WTC11 (cell line): ENCODE measurements at regions not wholly inside any gene's neighbourhood (a gene's known extent, or its start where the extent isn't known, plus 50 kb on each side); places are given as distances from the start of the nearest gene placed in this dataset.

Experiments
- ATAC-seq: fragments of 200-7000 bp; cut with Tn5 transposase; 2 replicates; pipeline ENCODE4 v1.10.0; 2021; ENCODE audit warnings: mild to moderate bottlenecking, moderate library complexity
- CTCF ChIA-PET: fragments of 300-600 bp; sonication (Branson Sonifier 250); formaldehyde crosslinking; loops from one replicate; lab custom pipeline; 2021; ENCODE audit warnings: antibody characterized with exemption; lab: Charles Lee
- POLR2A ChIA-PET: fragments of 350-600 bp; sonication (Branson Sonifier 250); formaldehyde crosslinking; loops from one replicate; lab custom pipeline; 2021; ENCODE audit warnings: antibody characterized with exemption; lab: Charles Lee
- DNase-seq: peaks from one replicate; pipeline ENCODE4 v3.0.0; 2021; ENCODE audit warnings: low spot score
- H3K27ac Mint-ChIP-seq: 2 replicates; pipeline ENCODE4 v1.8.0; 2021; ENCODE audit warnings: mixed read lengths
- H3K27me3 Mint-ChIP-seq: 2 replicates; pipeline ENCODE4 v1.8.0; 2021; ENCODE audit warnings: low read depth, mild to moderate bottlenecking, moderate library complexity, mixed read lengths
- H3K36me3 Mint-ChIP-seq: 2 replicates; pipeline ENCODE4 v1.8.0; 2021; ENCODE audit warnings: mixed read lengths
- H3K4me1 Mint-ChIP-seq: 2 replicates; pipeline ENCODE4 v1.8.0; 2022; ENCODE audit warnings: mixed read lengths
- H3K4me3 Mint-ChIP-seq: 2 replicates; pipeline ENCODE4 v1.8.0; 2021; ENCODE audit warnings: mild to moderate bottlenecking, moderate library complexity, mixed read lengths
- H3K9me3 Mint-ChIP-seq: 2 replicates; pipeline ENCODE4 v1.8.0; 2021; ENCODE audit warnings: mixed read lengths
- ELF4 ChIP-seq: sonication (generic); formaldehyde crosslinking; IDR thresholded peaks from 2 replicates; pipeline ENCODE4 v1.8.1; 2022; ENCODE audit warnings: low read depth, mild to moderate bottlenecking, moderate library complexity, missing genetic modification reagents
- EMX1 ChIP-seq: fragments of 250-450 bp; sonication (Bioruptor Pico); IDR thresholded peaks from 2 replicates; pipeline ENCODE4 v1.8.0; 2021; ENCODE audit warnings: mild to moderate bottlenecking
- ESRRA ChIP-seq: sonication (generic); formaldehyde crosslinking; IDR thresholded peaks from 2 replicates; pipeline ENCODE4 v1.8.1; 2022; ENCODE audit warnings: mild to moderate bottlenecking, missing genetic modification reagents, borderline replicate concordance
- GABPB1 ChIP-seq: sonication (generic); formaldehyde crosslinking; IDR thresholded peaks from 2 replicates; pipeline ENCODE4 v1.8.1; 2023; ENCODE audit warnings: mild to moderate bottlenecking, missing genetic modification reagents
- KAT7 ChIP-seq: sonication (generic); formaldehyde crosslinking; IDR thresholded peaks from 2 replicates; pipeline ENCODE4 v1.8.1; 2023; ENCODE audit warnings: missing genetic modification reagents, mild to moderate bottlenecking, borderline replicate concordance
- NR2C2 ChIP-seq: sonication (generic); formaldehyde crosslinking; IDR thresholded peaks from 2 replicates; pipeline ENCODE4 v1.8.0; 2022; ENCODE audit warnings: mild to moderate bottlenecking, missing genetic modification reagents
- ZNF219 ChIP-seq: sonication (generic); formaldehyde crosslinking; IDR thresholded peaks from 2 replicates; pipeline ENCODE4 v1.8.0; 2023; ENCODE audit warnings: missing genetic modification reagents, mild to moderate bottlenecking, borderline replicate concordance
- ZNF396 ChIP-seq: fragments of 250-450 bp; sonication (Bioruptor Pico); IDR thresholded peaks from 2 replicates; pipeline ENCODE4 v1.8.0; 2021; ENCODE audit warnings: mild to moderate bottlenecking, moderate library complexity, borderline replicate concordance
- ZNF671 ChIP-seq: fragments of 250-450 bp; sonication (Bioruptor Pico); IDR thresholded peaks from 2 replicates; pipeline ENCODE4 v1.8.0; 2021; ENCODE audit warnings: mild to moderate bottlenecking
- TF ChIP-seq, protein P1 (sequence below): fragments of 250-450 bp; sonication (Bioruptor Pico); IDR thresholded peaks from 2 replicates; pipeline ENCODE4 v1.9.0; 2021; ENCODE audit warnings: mild to moderate bottlenecking
- TF ChIP-seq, protein P2 (sequence below): sonication (generic); formaldehyde crosslinking; IDR thresholded peaks from 2 replicates; pipeline ENCODE4 v1.8.0; 2022; ENCODE audit warnings: mild to moderate bottlenecking, missing genetic modification reagents
- TF ChIP-seq, protein P3 (sequence below): sonication (generic); formaldehyde crosslinking; IDR thresholded peaks from 2 replicates; pipeline ENCODE4 v1.8.1; 2023; ENCODE audit warnings: mild to moderate bottlenecking, missing genetic modification reagents, borderline replicate concordance
- TF ChIP-seq, protein P4 (sequence below): sonication (generic); formaldehyde crosslinking; IDR thresholded peaks from 2 replicates; pipeline ENCODE4 v1.8.1; 2023; ENCODE audit warnings: mild to moderate bottlenecking, missing genetic modification reagents, moderate library complexity
- TF ChIP-seq, protein P5 (sequence below): sonication (generic); formaldehyde crosslinking; IDR thresholded peaks from 2 replicates; pipeline ENCODE4 v1.8.1; 2022; ENCODE audit warnings: mild to moderate bottlenecking, missing genetic modification reagents, moderate library complexity, borderline replicate concordance
- TF ChIP-seq, protein P6 (sequence below): sonication (generic); formaldehyde crosslinking; IDR thresholded peaks from 2 replicates; pipeline ENCODE4 v1.8.1; 2022; ENCODE audit warnings: low read depth, missing genetic modification reagents, borderline replicate concordance
- TF ChIP-seq, protein P7 (sequence below): fragments of 250-450 bp; sonication (Bioruptor Pico); IDR thresholded peaks from 2 replicates; pipeline ENCODE4 v1.9.0; 2021; ENCODE audit warnings: moderate library complexity, mild to moderate bottlenecking, inconsistent platforms, borderline replicate concordance

DNA sequence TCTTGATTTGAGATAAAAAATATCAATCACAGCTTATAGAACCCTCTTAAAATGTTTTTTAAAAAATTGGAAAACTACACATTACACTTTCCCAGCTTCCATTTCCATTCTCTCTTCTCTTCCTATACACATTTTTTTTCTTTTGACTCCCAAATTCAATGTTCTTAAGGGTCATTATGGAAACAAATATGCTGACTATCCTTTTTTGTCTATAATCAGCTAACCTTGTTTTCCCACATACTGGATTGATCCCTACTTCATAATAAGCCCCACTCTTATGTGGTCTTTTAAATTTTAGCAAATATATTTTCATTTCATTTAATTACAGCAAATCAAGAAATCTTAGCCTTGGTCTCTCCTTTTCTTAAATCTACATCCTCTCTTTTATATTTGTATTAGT is 378.4 kb downstream of the MEI4 start:
- Mint-ChIP-seq H3K4me3 (no peak overlapping the region), H3K4me1 (no peaks in the 10 kb centered on the region), H3K27ac (no peak overlapping the region), H3K27me3 (no peaks in the 10 kb centered on the region), H3K9me3 (peaks cover 9% of the 10 kb centered on the region)
- no peak for DNase-seq
- POLR2A ChIA-PET, result no interaction called here
- TF ChIP-seq, protein P1, sequence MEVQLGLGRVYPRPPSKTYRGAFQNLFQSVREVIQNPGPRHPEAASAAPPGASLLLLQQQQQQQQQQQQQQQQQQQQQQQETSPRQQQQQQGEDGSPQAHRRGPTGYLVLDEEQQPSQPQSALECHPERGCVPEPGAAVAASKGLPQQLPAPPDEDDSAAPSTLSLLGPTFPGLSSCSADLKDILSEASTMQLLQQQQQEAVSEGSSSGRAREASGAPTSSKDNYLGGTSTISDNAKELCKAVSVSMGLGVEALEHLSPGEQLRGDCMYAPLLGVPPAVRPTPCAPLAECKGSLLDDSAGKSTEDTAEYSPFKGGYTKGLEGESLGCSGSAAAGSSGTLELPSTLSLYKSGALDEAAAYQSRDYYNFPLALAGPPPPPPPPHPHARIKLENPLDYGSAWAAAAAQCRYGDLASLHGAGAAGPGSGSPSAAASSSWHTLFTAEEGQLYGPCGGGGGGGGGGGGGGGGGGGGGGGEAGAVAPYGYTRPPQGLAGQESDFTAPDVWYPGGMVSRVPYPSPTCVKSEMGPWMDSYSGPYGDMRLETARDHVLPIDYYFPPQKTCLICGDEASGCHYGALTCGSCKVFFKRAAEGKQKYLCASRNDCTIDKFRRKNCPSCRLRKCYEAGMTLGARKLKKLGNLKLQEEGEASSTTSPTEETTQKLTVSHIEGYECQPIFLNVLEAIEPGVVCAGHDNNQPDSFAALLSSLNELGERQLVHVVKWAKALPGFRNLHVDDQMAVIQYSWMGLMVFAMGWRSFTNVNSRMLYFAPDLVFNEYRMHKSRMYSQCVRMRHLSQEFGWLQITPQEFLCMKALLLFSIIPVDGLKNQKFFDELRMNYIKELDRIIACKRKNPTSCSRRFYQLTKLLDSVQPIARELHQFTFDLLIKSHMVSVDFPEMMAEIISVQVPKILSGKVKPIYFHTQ (CRISPR knock-in tag), result no peak
- TF ChIP-seq ESRRA (no peak), ZNF671 (CRISPR knock-in tag) (no peak)
- TF ChIP-seq, protein P2, sequence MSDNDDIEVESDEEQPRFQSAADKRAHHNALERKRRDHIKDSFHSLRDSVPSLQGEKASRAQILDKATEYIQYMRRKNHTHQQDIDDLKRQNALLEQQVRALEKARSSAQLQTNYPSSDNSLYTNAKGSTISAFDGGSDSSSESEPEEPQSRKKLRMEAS (CRISPR knock-in tag), result no peak
- TF ChIP-seq, protein P3, sequence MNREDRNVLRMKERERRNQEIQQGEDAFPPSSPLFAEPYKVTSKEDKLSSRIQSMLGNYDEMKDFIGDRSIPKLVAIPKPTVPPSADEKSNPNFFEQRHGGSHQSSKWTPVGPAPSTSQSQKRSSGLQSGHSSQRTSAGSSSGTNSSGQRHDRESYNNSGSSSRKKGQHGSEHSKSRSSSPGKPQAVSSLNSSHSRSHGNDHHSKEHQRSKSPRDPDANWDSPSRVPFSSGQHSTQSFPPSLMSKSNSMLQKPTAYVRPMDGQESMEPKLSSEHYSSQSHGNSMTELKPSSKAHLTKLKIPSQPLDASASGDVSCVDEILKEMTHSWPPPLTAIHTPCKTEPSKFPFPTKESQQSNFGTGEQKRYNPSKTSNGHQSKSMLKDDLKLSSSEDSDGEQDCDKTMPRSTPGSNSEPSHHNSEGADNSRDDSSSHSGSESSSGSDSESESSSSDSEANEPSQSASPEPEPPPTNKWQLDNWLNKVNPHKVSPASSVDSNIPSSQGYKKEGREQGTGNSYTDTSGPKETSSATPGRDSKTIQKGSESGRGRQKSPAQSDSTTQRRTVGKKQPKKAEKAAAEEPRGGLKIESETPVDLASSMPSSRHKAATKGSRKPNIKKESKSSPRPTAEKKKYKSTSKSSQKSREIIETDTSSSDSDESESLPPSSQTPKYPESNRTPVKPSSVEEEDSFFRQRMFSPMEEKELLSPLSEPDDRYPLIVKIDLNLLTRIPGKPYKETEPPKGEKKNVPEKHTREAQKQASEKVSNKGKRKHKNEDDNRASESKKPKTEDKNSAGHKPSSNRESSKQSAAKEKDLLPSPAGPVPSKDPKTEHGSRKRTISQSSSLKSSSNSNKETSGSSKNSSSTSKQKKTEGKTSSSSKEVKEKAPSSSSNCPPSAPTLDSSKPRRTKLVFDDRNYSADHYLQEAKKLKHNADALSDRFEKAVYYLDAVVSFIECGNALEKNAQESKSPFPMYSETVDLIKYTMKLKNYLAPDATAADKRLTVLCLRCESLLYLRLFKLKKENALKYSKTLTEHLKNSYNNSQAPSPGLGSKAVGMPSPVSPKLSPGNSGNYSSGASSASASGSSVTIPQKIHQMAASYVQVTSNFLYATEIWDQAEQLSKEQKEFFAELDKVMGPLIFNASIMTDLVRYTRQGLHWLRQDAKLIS (CRISPR knock-in tag), result no peak
- TF ChIP-seq, all 79 proteins: peak for 0
- no peaks in the 10 kb centered on the region for H3K36me3 Mint-ChIP-seq
- ATAC-seq, result no peak
- CTCF ChIA-PET, result no interaction called here

DNA sequence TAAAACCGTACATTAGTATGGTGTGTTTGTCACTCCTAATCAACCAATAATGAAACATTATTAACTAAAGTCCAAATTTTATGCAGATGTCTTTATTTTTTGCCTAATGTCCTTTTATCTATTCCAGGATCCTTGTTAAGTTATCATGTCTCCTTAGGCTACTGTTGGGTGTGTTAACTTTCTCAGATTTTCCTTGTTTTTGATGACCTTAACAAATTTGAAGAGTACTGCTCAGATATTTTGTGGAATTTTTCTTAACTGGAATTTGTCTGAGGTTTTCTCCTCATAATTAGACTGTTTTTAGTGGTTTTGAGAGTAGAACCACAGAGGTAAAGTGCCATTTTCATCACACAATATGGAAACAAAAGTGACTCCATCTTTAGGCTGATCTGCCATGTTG is 406.3 kb downstream of the MEI4 start:
- no peak for ATAC-seq
- Mint-ChIP-seq H3K27ac (no peak overlapping the region), H3K4me3 (no peak overlapping the region), H3K9me3 (no peaks in the 10 kb centered on the region)
- CTCF ChIA-PET, result no interaction called here
- TF ChIP-seq EMX1 (CRISPR knock-in tag) (no peak), NR2C2 (CRISPR knock-in tag) (no peak), ELF4 (CRISPR knock-in tag) (no peak), KAT7 (CRISPR knock-in tag) (no peak), GABPB1 (no peak), ZNF219 (CRISPR knock-in tag) (no peak), ZNF396 (CRISPR knock-in tag) (no peak)
- TF ChIP-seq, protein P4, sequence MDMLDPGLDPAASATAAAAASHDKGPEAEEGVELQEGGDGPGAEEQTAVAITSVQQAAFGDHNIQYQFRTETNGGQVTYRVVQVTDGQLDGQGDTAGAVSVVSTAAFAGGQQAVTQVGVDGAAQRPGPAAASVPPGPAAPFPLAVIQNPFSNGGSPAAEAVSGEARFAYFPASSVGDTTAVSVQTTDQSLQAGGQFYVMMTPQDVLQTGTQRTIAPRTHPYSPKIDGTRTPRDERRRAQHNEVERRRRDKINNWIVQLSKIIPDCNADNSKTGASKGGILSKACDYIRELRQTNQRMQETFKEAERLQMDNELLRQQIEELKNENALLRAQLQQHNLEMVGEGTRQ (CRISPR knock-in tag), result no peak
- TF ChIP-seq, protein P5, sequence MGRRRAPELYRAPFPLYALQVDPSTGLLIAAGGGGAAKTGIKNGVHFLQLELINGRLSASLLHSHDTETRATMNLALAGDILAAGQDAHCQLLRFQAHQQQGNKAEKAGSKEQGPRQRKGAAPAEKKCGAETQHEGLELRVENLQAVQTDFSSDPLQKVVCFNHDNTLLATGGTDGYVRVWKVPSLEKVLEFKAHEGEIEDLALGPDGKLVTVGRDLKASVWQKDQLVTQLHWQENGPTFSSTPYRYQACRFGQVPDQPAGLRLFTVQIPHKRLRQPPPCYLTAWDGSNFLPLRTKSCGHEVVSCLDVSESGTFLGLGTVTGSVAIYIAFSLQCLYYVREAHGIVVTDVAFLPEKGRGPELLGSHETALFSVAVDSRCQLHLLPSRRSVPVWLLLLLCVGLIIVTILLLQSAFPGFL, result no peak
- TF ChIP-seq, protein P6, sequence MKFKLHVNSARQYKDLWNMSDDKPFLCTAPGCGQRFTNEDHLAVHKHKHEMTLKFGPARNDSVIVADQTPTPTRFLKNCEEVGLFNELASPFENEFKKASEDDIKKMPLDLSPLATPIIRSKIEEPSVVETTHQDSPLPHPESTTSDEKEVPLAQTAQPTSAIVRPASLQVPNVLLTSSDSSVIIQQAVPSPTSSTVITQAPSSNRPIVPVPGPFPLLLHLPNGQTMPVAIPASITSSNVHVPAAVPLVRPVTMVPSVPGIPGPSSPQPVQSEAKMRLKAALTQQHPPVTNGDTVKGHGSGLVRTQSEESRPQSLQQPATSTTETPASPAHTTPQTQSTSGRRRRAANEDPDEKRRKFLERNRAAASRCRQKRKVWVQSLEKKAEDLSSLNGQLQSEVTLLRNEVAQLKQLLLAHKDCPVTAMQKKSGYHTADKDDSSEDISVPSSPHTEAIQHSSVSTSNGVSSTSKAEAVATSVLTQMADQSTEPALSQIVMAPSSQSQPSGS, result no peak
- TF ChIP-seq, protein P7, sequence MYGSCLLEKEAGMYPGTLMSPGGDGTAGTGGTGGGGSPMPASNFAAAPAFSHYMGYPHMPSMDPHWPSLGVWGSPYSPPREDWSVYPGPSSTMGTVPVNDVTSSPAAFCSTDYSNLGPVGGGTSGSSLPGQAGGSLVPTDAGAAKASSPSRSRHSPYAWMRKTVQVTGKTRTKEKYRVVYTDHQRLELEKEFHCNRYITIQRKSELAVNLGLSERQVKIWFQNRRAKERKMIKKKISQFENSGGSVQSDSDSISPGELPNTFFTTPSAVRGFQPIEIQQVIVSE (CRISPR knock-in tag), result no peak
- TF ChIP-seq, all 79 proteins: peak for 0
- no peak for DNase-seq
- H3K4me1 Mint-ChIP-seq, result no peaks in the 10 kb centered on the region
- POLR2A ChIA-PET, result no interaction called here
- no peaks in the 10 kb centered on the region; the same call in 1 of the 2 replicates for H3K27me3 Mint-ChIP-seq
- H3K36me3 Mint-ChIP-seq, result no peaks in the 10 kb centered on the region
